Right atrium auricular region (tissue), 2 donors: ENCODE measurements at regions not wholly inside any gene's neighbourhood (a gene's known extent, or its start where the extent isn't known, plus 50 kb on each side); places are given as distances from the start of the nearest gene placed in this dataset.

Source experiments
- DNase-seq: peaks from one replicate; pipeline ENCODE4 v3.0.0-alpha.2; 2019; ENCODE audit warnings: low spot score
- H3K27ac ChIP-seq, 2 donors: fragments of 200-600 bp; sonication (generic); 1 replicate in 1 of 2; 2 replicates in 1 of 2; pipeline ENCODE4 v1.5.1; 2016 to 2019
- H3K27me3 ChIP-seq, 2 donors: fragments of 200-600 bp; sonication (generic); one replicate each; pipeline versions ENCODE4 v1.5.1 to v1.6.0; 2017 to 2019
- H3K36me3 ChIP-seq: fragments of 200-600 bp; sonication (generic); one replicate; pipeline ENCODE4 v1.5.1; 2016
- H3K4me1 ChIP-seq, 2 donors: fragments of 200-600 bp; sonication (generic); one replicate each; pipeline versions ENCODE4 v1.5.1 to v1.6.0; 2017 to 2019
- H3K4me3 ChIP-seq, 2 donors: fragments of 200-600 bp; sonication (generic); 1 replicate in 1 of 2; 2 replicates in 1 of 2; pipeline ENCODE4 v1.5.1; 2017 to 2019; ENCODE audit warnings: mild to moderate bottlenecking in 1 of 2, moderate library complexity in 1 of 2
- H3K9me3 ChIP-seq, 2 donors: fragments of 200-600 bp; sonication (generic); one replicate each; pipeline ENCODE4 v1.5.1; 2019
- CTCF ChIP-seq, 2 donors: fragments of 200-600 bp; sonication (generic); IDR thresholded peaks; one replicate each; pipeline ENCODE4 v1.5.1; 2019; ENCODE audit warnings: antibody characterized with exemption in 2 of 2

DNA sequence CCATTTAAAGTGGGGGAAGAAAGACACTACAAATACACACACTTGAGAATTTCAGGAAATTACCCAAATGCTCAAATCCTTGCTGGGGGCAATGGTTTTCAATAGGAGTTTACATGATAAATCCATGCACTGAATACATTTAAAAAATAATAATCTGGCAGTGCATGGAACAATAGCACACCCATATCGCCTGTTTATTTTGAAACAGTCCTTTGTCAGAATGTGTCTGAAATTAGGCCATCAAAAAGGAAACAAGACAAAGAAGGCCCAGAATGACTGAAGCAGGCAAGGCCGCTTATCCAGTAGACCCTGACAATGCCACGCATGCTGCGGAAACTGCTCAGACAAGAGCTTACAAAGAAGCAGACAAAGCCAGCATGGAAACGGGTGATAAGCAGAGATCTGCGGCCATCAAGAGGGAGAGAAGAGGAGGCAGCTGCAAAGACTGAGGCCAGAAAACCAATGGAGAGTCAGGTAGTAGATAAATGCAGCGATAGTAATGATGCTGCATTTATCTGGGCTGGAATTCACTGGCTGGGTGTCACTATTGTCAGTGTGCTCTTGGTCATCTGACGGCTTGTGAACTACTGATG is 211.9 kb upstream of the CNR1 start:
- H3K4me1 ChIP-seq = peaks cover 0 to 10% of the 10 kb centered on the region in 2 donors
- TF ChIP-seq CTCF (IDR thresholded peaks at IDR 0.05) = no peak
- H3K27me3 ChIP-seq = no peaks in the 10 kb centered on the region
- no peaks in the 10 kb centered on the region for H3K36me3 ChIP-seq
- DNase-seq = no peak
- H3K9me3 ChIP-seq = no peaks in the 10 kb centered on the region
- no peak overlapping the region for H3K27ac ChIP-seq
- H3K4me3 ChIP-seq = no peak overlapping the region

DNA sequence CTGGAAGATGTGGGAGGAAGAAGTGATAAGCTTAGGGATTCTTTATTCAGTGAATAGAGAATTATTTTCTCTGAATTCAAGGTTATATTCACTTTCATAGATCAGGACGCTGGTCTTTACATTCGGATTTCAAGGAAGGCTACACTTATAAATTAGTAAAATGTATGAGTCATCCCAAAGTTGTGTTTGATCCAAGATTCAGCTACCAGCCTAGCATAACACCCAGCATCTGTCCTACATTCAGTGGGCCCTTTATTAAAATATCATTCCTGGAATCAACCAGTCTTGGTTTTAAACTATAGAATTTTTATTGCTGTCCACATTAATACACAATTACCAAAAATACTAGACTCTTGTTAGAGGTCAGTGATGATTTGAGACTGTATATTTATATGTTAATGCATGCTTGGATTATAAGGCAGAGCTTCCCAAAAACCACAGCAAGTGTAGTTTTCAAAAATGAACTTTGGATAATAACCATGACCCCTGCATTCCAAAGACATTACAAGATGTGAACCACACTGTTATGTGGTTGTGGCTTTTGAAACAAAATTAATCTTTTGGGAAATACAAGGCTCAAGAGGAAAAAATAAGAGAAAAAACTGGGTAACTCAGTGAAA is 210.7 kb upstream of the CNR1 start:
- TF ChIP-seq CTCF (IDR thresholded peaks at IDR 0.05) = no peak
- peaks cover 0 to 10% of the 10 kb centered on the region in 2 donors for H3K4me1 ChIP-seq
- H3K4me3 ChIP-seq = no peak overlapping the region
- H3K27me3 ChIP-seq = no peaks in the 10 kb centered on the region
- no peaks in the 10 kb centered on the region for H3K9me3 ChIP-seq
- DNase-seq = no peak
- H3K36me3 ChIP-seq = no peaks in the 10 kb centered on the region
- no peak overlapping the region for H3K27ac ChIP-seq

GRCh38 chr6:88376197-88376596 is 210.1 kb upstream of the CNR1 start:
- H3K4me3 ChIP-seq = no peak overlapping the region
- no peaks in the 10 kb centered on the region for H3K36me3 ChIP-seq
- no peak for DNase-seq
- no peaks in the 10 kb centered on the region for H3K27me3 ChIP-seq
- H3K4me1 ChIP-seq = peaks cover 0 to 10% of the 10 kb centered on the region in 2 donors
- no peak overlapping the region for H3K27ac ChIP-seq
- no peak for TF ChIP-seq CTCF (IDR thresholded peaks at IDR 0.05)
- no peaks in the 10 kb centered on the region for H3K9me3 ChIP-seq

DNA sequence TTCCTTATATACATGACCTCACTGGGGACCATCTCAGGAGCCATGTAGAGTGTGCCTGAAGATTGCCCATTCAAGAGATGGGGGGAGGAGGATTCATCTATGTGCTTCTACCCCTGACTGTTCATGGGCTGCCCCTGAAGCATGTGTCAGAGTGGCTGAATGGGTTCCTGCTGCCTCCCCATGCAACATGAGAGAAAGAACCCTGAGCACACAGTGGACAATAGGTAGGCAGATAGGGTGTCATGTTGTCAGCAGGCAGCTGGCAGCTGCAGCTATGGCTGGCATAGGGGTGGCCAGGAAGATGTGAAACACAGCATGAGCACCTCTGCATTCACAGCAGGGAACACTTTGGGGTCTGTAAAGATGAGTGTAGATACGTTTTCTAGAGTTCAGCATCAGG is 208.4 kb upstream of the CNR1 start:
- Histone ChIP-seq H3K27me3 (no peaks in the 10 kb centered on the region), H3K9me3 (no peaks in the 10 kb centered on the region), H3K36me3 (no peaks in the 10 kb centered on the region), H3K4me1 (no peaks in the 10 kb centered on the region), H3K27ac (no peak overlapping the region), H3K4me3 (no peak overlapping the region)
- TF ChIP-seq CTCF (IDR thresholded peaks at IDR 0.05) = no peak
- no peak for DNase-seq

DNA sequence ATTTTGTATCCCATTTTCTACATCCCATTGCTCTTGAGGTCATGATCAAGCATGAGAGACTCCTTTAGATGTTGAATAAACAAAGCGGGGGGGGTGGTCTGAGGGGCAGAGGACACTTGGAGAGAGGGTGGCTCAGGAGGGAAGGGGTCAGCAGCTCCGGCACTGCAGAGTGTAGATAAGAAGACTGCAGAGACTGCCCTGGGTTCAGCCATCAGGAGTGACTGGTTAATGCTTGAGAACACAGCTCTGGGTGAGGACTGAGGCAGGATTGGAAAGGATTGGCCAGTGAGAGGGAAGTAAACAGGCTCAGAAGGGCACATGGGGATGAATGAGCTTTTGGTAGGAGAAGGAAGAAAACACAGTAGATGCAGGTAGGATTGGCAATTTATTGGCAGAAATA is 205.3 kb upstream of the CNR1 start:
- Histone ChIP-seq H3K4me3 (no peak overlapping the region), H3K9me3 (no peaks in the 10 kb centered on the region), H3K27ac (no peak overlapping the region), H3K27me3 (no peaks in the 10 kb centered on the region), H3K36me3 (no peaks in the 10 kb centered on the region), H3K4me1 (no peaks in the 10 kb centered on the region)
- DNase-seq = no peak
- TF ChIP-seq CTCF (IDR thresholded peaks at IDR 0.05) = no peak
